H1 (cell line): ENCODE measurements at regions not wholly inside any gene's neighbourhood (a gene's known extent, or its start where the extent isn't known, plus 50 kb on each side); places are given as distances from the start of the nearest gene placed in this dataset.

Experiments
- EZH2 ChIP-seq: fragments of 200-600 bp; sonication (generic); IDR thresholded peaks from 2 replicates; pipeline ENCODE4 v1.7.1; 2012; ENCODE audit warnings: low read depth, mild to moderate bottlenecking, moderate library complexity, low read length, inconsistent platforms; ENCODE audit not compliant: severe bottlenecking
- GTF2F1 ChIP-seq: IDR thresholded peaks from 2 replicates; pipeline ENCODE4 v1.6.1; 2012; ENCODE audit warnings: low read depth, low read length, improper control_type of control experiment, borderline replicate concordance
- POLR2A ChIP-seq, 2 experiments: IDR thresholded peaks; 1 replicate in 1 of 2; 2 replicates in 1 of 2; pipeline ENCODE4 v1.6.1; 2011; ENCODE audit warnings: low read depth in 2 of 2, low read length in 2 of 2, mild to moderate bottlenecking in 2 of 2; ENCODE audit errors: control extremely low read depth in 1 of 2
- POLR2AphosphoS5 ChIP-seq: IDR thresholded peaks from 2 replicates; pipeline ENCODE4 v1.6.1; 2011; ENCODE audit warnings: low read depth, low read length
- RXRA ChIP-seq: IDR thresholded peaks from 2 replicates; pipeline ENCODE4 v1.6.1; 2011; ENCODE audit warnings: low read depth, mild to moderate bottlenecking, low read length, moderate library complexity; ENCODE audit not compliant: insufficient read depth
- SIN3A ChIP-seq, 2 experiments: IDR thresholded peaks in 1 of 2; conservative IDR thresholded peaks in 1 of 2; 2 replicates each; pipeline ENCODE4 v1.6.1; 2011 to 2012; ENCODE audit warnings: low read length in 2 of 2, improper control_type of control experiment in 1 of 2, low read depth in 1 of 2, mild to moderate bottlenecking in 1 of 2
- SUZ12 ChIP-seq: fragments of 200-600 bp; sonication (generic); IDR thresholded peaks from 2 replicates; pipeline ENCODE4 v1.6.1; 2012; ENCODE audit warnings: mild to moderate bottlenecking, inconsistent platforms, low read length, moderate library complexity, mixed read lengths

GRCh38 chr2:45284621-45284995 is 275.4 kb upstream of the SIX2 start:
- TF ChIP-seq EZH2, result no peak
- no peak for TF ChIP-seq POLR2A (IDR thresholded peaks at IDR 0.05; ENCODE audit: control extremely low read depth in 1 of 2, low read depth in 2 of 2, low read length in 2 of 2)
- TF ChIP-seq SUZ12, result no peak
- TF ChIP-seq POLR2AphosphoS5, result no peak
- no peak for TF ChIP-seq RXRA
- no peak for TF ChIP-seq SIN3A (conservative IDR thresholded peaks at IDR 0.05 in 1 of 2, IDR thresholded peaks at IDR 0.05 in 1 of 2; ENCODE audit: low read depth in 1 of 2, low read length in 2 of 2)
- TF ChIP-seq GTF2F1, result no peak
